ENCODE measurements at regions not wholly inside any gene's neighbourhood (a gene's known extent, or its start where the extent isn't known, plus 50 kb on each side); places are given as distances from the start of the nearest gene placed in this dataset.

- intact Hi-C loops (cut with DNase I) = no loop called here
- peaks cover 0 to 13% (median 0%) of the 10 kb centered on the region in 9 donors for H3K4me1 ChIP-seq
- no peaks in the 10 kb centered on the region for H3K27me3 ChIP-seq
- no peak for TF ChIP-seq CTCF (IDR thresholded peaks at IDR 0.05)
- H3K36me3 ChIP-seq = no peaks in the 10 kb centered on the region
- no peak for DNase-seq
- no peak overlapping the region for H3K27ac ChIP-seq
- no peak for ATAC-seq
- no peak overlapping the region for H3K4me3 ChIP-seq
- peaks cover 0 to 6% (median 0%) of the 10 kb centered on the region in 11 donors for H3K9me3 ChIP-seq
These were observed 163.0 kb downstream of the RPS12 start for GRCh38 chr6:132977413-132977812.

- H3K27me3 ChIP-seq = no peaks in the 10 kb centered on the region
- H3K4me1 ChIP-seq = peaks cover 0 to under 1% (median 0%) of the 10 kb centered on the region in 9 donors
- peaks cover 0 to 8% (median 0%) of the 10 kb centered on the region in 11 donors for H3K9me3 ChIP-seq
- H3K36me3 ChIP-seq = no peaks in the 10 kb centered on the region
- DNase-seq (no peak), ATAC-seq (no peak)
- TF ChIP-seq CTCF (IDR thresholded peaks at IDR 0.05) = no peak
- no peak overlapping the region for H3K27ac ChIP-seq
- intact Hi-C loops (cut with DNase I) = no loop called here
- no peak overlapping the region for H3K4me3 ChIP-seq
These were observed 164.3 kb downstream of the RPS12 start for GRCh38 chr6:132978685-132979084.

GRCh38 chr6:132993738-132994137 is 179.4 kb downstream of the RPS12 start:
- no peak for TF ChIP-seq CTCF (IDR thresholded peaks at IDR 0.05)
- no peak overlapping the region for H3K4me3 ChIP-seq
- no peaks in the 10 kb centered on the region for H3K36me3 ChIP-seq
- H3K9me3 ChIP-seq = peaks cover 0 to 8% (median 0%) of the 10 kb centered on the region in 11 donors
- 73 to 77% methylated on average over 2 of the region's 2 CpGs for WGBS, 2 donors
- H3K4me1 ChIP-seq = no peaks in the 10 kb centered on the region
- intact Hi-C loops (cut with DNase I) = no loop called here
- H3K27ac ChIP-seq = no peak overlapping the region
- H3K27me3 ChIP-seq = no peaks in the 10 kb centered on the region
- no peak for DNase-seq
- ATAC-seq = no peak

- Histone ChIP-seq H3K27ac (no peak overlapping the region), H3K27me3 (no peaks in the 10 kb centered on the region), H3K9me3 (no peaks in the 10 kb centered on the region), H3K4me3 (no peak overlapping the region), H3K4me1 (no peaks in the 10 kb centered on the region), H3K36me3 (no peaks in the 10 kb centered on the region)
- 84 to 92% methylated on average over 5 of the region's 5 CpGs for WGBS, 2 donors
- intact Hi-C loops (cut with DNase I) = no loop called here
- TF ChIP-seq CTCF (IDR thresholded peaks at IDR 0.05) = no peak
- ATAC-seq (no peak), DNase-seq (no peak)
These were observed 180.6 kb downstream of the RPS12 start for GRCh38 chr6:132995009-132995408.

GRCh38 chr6:132995432-132995831 is 181.1 kb downstream of the RPS12 start:
- no peaks in the 10 kb centered on the region for H3K27me3 ChIP-seq
- no peaks in the 10 kb centered on the region for H3K9me3 ChIP-seq
- ATAC-seq (peak in 3 of 8 donors; percentile 50 to 75 (median 70)), DNase-seq (no peak)
- H3K4me3 ChIP-seq = no peak overlapping the region
- no peaks in the 10 kb centered on the region for H3K4me1 ChIP-seq
- intact Hi-C loops (cut with DNase I) = no loop called here
- no peaks in the 10 kb centered on the region for H3K36me3 ChIP-seq
- no peak for TF ChIP-seq CTCF (IDR thresholded peaks at IDR 0.05)
- 86 to 90% methylated on average over 3 of the region's 3 CpGs for WGBS, 2 donors
- H3K27ac ChIP-seq = no peak overlapping the region

Measured in heart right ventricle (tissue), 16 donors.